Panc1 (cell line): ENCODE measurements at regions not wholly inside any gene's neighbourhood (a gene's known extent, or its start where the extent isn't known, plus 50 kb on each side); places are given as distances from the start of the nearest gene placed in this dataset.

Experiments
- ATAC-seq: fragments of 200-7000 bp; cut with Tn5 transposase; 2 replicates; pipeline ENCODE4 v1.9.1; 2020; ENCODE audit warnings: mild to moderate bottlenecking, moderate library complexity
- BruUV-seq: library from RNA; stranded (reverse); fragments of 400-500 nt; replicated peaks from 2 replicates; lab custom pipeline; 2021; lab: Mats Ljungman, UMichigan
- CTCF ChIA-PET: fragments of 300-600 bp; sonication (Branson Sonifier 250); formaldehyde crosslinking; loops from one replicate; lab custom pipeline; 2022; ENCODE audit warnings: antibody characterized with exemption; lab: Charles Lee
- POLR2A ChIA-PET: fragments of 300-600 bp; sonication (Branson Sonifier 250); formaldehyde crosslinking; loops from one replicate; lab custom pipeline; 2022; ENCODE audit warnings: antibody characterized with exemption; lab: Charles Lee
- DNase-seq: peaks from one replicate; pipeline ENCODE4 v3.0.0-alpha.2; 2010; ENCODE audit warnings: low read depth, low spot score
- H3K27ac ChIP-seq: 2 replicates; pipeline ENCODE4 v1.5.1; 2011; ENCODE audit warnings: mild to moderate bottlenecking, low read length, inconsistent platforms
- H3K27me3 ChIP-seq: fragments of 200-500 bp; sonication (Bioruptor generic); 2 replicates; pipeline ENCODE4 v1.6.0; 2014; ENCODE audit warnings: low read length, inconsistent platforms; ENCODE audit not compliant: control insufficient read depth, insufficient read depth
- H3K36me3 ChIP-seq: fragments of 200-500 bp; sonication (Bioruptor generic); 2 replicates; pipeline ENCODE4 v1.5.1; 2014; ENCODE audit warnings: inconsistent platforms, mild to moderate bottlenecking, low read length, moderate library complexity; ENCODE audit not compliant: control insufficient read depth, insufficient read depth
- H3K4me1 ChIP-seq: 2 replicates; pipeline ENCODE4 v1.5.1; 2011; ENCODE audit warnings: inconsistent platforms, mild to moderate bottlenecking, low read length, moderate library complexity; ENCODE audit not compliant: control insufficient read depth, insufficient read depth
- H3K4me3 ChIP-seq, 2 experiments: 2 replicates each; pipeline ENCODE4 v1.5.1; 2011 to 2012; ENCODE audit warnings: low read depth in 2 of 2, low read length in 2 of 2, mild to moderate bottlenecking in 2 of 2, inconsistent platforms in 1 of 2, moderate library complexity in 1 of 2
- H3K9me3 ChIP-seq: fragments of 200-500 bp; sonication (Bioruptor generic); 2 replicates; pipeline ENCODE4 v1.5.1; 2014; ENCODE audit warnings: low read depth, mild to moderate bottlenecking, inconsistent platforms, low read length, moderate library complexity; ENCODE audit not compliant: control insufficient read depth, insufficient read depth
- CTCF ChIP-seq: fragments of 450-650 bp; IDR thresholded peaks from 2 replicates; pipeline ENCODE4 v1.5.1; 2017; ENCODE audit warnings: mild to moderate bottlenecking
- POLR2AphosphoS5 ChIP-seq: IDR thresholded peaks from 2 replicates; pipeline ENCODE4 v1.6.1; 2012; ENCODE audit warnings: mild to moderate bottlenecking, low read depth, low read length, moderate library complexity
- REST ChIP-seq, 2 experiments: IDR thresholded peaks; 2 replicates each; pipeline ENCODE4 v1.6.1; 2011 to 2012; ENCODE audit warnings: low read depth in 2 of 2, control low read depth in 1 of 2, low read length in 1 of 2, mild to moderate bottlenecking in 1 of 2, moderate library complexity in 1 of 2; ENCODE audit not compliant: insufficient read depth in 1 of 2
- SIN3A ChIP-seq: IDR thresholded peaks from 2 replicates; pipeline ENCODE4 v1.6.1; 2012; ENCODE audit warnings: low read depth, mild to moderate bottlenecking, low read length, moderate library complexity, borderline replicate concordance; ENCODE audit not compliant: insufficient read depth
- TCF7L2 ChIP-seq: IDR thresholded peaks from 2 replicates; pipeline ENCODE4 v1.6.1; 2011; ENCODE audit warnings: mild to moderate bottlenecking, low read depth, low read length, inconsistent platforms
- in situ Hi-C: cut with HindIII; loops from 2 replicates; pipeline ENCODE4 v1.10.0; 2016; ENCODE audit warnings: low sequenced_read_pairs, low pct_unique_long_range_greater_than_20kb
- intact Hi-C: fragments of 100-400 bp; cut with micrococcal nuclease; formaldehyde crosslinking; loops from one replicate; pipeline ENCODE4 v1.10.0; 2022; ENCODE audit not compliant: unreplicated experiment

- H3K36me3 ChIP-seq = no peaks in the 10 kb centered on the region
- POLR2A ChIA-PET = no interaction called here
- ATAC-seq (no peak), DNase-seq (no peak)
- TF ChIP-seq POLR2AphosphoS5 (no peak), TCF7L2 (no peak), CTCF (no peak), SIN3A (no peak), REST (IDR thresholded peaks at IDR 0.05; ENCODE audit: insufficient read depth in 1 of 2, low read depth in 2 of 2, low read length in 1 of 2) (no peak)
- no peaks in the 10 kb centered on the region for H3K9me3 ChIP-seq
- CTCF ChIA-PET = no interaction called here
- intact Hi-C loops = no loop called here
- in situ Hi-C loops = no loop called here
- no peak overlapping the region for H3K4me3 ChIP-seq
- no peaks in the 10 kb centered on the region for H3K4me1 ChIP-seq
- H3K27me3 ChIP-seq = no peaks in the 10 kb centered on the region
- BruUV-seq = no TSS peak
- no peak overlapping the region for H3K27ac ChIP-seq
Measured at GRCh38 chr1:187958207-187958606, 1129.5 kb downstream of the PLA2G4A start.

GRCh38 chr1:187959062-187959461 lies 1130.3 kb downstream of the PLA2G4A start:
- Histone ChIP-seq H3K4me3 (no peak overlapping the region), H3K36me3 (no peaks in the 10 kb centered on the region), H3K27me3 (no peaks in the 10 kb centered on the region), H3K4me1 (no peaks in the 10 kb centered on the region), H3K27ac (no peak overlapping the region), H3K9me3 (no peaks in the 10 kb centered on the region)
- CTCF ChIA-PET = no interaction called here
- POLR2A ChIA-PET = no interaction called here
- in situ Hi-C loops (no loop called here), intact Hi-C loops (no loop called here)
- ATAC-seq (no peak), DNase-seq (no peak)
- no peak for TF ChIP-seq POLR2AphosphoS5
- TF ChIP-seq CTCF = no peak
- TF ChIP-seq TCF7L2 = no peak
- no peak for TF ChIP-seq SIN3A
- no peak for TF ChIP-seq REST (IDR thresholded peaks at IDR 0.05; ENCODE audit: insufficient read depth in 1 of 2, low read depth in 2 of 2, low read length in 1 of 2)
- BruUV-seq = no TSS peak
